GM12875 (cell line): ENCODE measurements at regions not wholly inside any gene's neighbourhood (a gene's known extent, or its start where the extent isn't known, plus 50 kb on each side); places are given as distances from the start of the nearest gene placed in this dataset.
A peak's percentile ranks its signal among the peaks of the same experiment; 100 is the strongest.

Experiments used
- H3K4me3 ChIP-seq: one replicate; pipeline ENCODE4 v1.5.1; 2011; ENCODE audit warnings: low read depth, low read length, control low read depth
- TF ChIP-seq, protein P1 (sequence below): IDR thresholded peaks from 2 replicates; pipeline ENCODE4 v1.5.1; 2011; ENCODE audit warnings: low read depth, mild to moderate bottlenecking, control low read depth, inconsistent platforms, low read length, moderate library complexity, borderline replicate concordance; ENCODE audit not compliant: insufficient read depth

DNA sequence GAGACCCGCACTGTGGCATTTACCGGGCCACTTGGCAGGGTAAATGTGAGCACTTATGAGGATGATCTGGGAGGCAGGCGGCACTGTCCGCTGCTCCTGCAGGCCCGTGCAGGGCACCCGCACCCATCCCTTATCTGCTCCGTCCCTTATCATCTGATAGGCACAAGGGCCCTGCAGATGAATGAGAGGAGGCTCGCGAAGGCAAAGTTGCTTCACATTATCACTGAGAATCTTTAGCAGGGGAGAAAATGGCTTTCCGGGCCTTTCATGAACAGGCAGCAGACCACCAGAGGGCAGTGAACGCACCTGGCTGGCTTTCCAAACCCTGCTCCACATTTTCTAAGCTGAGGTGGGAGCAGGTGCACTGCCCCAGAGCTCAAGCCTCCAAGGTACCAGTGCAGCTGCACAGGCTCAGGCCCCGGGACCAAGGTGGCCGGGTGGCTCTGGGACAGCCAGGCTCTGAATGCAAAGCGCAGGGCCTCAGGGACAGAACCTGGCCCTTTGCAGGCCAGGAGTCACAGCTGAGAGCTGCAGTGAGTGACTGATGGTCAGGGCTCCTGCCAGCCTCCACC lies 165.6 kb downstream of the SHANK2 start:
- TF ChIP-seq, protein P1, sequence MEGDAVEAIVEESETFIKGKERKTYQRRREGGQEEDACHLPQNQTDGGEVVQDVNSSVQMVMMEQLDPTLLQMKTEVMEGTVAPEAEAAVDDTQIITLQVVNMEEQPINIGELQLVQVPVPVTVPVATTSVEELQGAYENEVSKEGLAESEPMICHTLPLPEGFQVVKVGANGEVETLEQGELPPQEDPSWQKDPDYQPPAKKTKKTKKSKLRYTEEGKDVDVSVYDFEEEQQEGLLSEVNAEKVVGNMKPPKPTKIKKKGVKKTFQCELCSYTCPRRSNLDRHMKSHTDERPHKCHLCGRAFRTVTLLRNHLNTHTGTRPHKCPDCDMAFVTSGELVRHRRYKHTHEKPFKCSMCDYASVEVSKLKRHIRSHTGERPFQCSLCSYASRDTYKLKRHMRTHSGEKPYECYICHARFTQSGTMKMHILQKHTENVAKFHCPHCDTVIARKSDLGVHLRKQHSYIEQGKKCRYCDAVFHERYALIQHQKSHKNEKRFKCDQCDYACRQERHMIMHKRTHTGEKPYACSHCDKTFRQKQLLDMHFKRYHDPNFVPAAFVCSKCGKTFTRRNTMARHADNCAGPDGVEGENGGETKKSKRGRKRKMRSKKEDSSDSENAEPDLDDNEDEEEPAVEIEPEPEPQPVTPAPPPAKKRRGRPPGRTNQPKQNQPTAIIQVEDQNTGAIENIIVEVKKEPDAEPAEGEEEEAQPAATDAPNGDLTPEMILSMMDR = peak; percentile 38; the same call in 1 of the 2 replicates
- no peak overlapping the region for H3K4me3 ChIP-seq

DNA sequence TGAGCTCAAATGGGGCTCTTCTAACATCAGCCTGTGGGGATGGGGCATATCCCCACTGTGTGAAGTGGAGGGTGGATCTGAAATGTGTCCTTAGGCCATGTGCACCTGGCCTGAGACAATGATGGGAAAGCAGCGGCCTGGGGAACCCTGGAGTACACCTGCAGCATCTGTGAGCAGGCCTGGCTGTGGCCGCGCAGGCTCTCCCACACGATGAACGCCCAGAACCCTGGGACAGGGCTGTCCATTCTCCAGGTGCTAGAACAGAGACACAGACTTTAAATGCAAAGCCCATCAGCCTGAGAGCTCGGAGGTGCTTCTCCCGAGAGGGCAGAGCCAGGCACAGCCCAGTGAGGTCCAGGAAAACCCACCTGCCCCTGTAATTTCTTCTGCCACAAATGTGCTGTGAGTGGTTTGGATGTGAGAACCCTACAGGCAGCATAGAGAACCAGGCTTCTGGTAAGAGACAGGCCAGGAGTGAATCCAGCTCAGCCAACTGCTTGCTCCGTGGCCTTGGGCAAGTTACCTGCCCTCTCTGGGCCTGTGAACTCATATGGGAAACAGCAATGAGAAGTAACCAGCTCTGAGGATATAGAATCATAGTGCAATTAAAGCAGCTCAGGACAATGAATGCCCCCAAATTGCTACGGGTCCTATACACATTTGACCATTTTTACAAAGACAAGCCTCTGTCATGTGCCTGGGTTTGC lies 167.9 kb downstream of the SHANK2 start:
- no peak overlapping the region for H3K4me3 ChIP-seq
- TF ChIP-seq, protein P1 = no peak

DNA sequence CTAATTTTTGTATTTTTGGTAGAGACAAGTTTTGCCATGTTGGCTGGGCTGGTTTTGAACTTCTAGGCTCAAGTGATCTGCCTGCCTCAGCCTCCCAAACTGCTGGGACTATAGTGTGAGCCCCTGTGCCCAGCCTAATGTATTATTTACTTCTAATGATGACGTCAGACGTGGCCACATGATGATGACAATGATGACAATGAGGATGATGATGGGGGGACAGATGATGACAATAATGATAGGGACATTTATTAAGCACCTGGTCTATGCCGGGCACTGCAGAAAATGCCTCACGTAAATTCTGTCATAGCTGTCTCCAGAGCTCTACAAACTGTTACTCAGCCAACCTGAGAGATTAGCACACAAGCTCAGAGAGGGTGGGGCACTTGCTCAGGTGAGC lies 169.3 kb downstream of the SHANK2 start:
- TF ChIP-seq, protein P1 = no peak
- no peak overlapping the region for H3K4me3 ChIP-seq

GRCh38 chr11:71082454-71082853 lies 169.9 kb downstream of the SHANK2 start:
- TF ChIP-seq, protein P1 = no peak
- H3K4me3 ChIP-seq = no peak overlapping the region

DNA sequence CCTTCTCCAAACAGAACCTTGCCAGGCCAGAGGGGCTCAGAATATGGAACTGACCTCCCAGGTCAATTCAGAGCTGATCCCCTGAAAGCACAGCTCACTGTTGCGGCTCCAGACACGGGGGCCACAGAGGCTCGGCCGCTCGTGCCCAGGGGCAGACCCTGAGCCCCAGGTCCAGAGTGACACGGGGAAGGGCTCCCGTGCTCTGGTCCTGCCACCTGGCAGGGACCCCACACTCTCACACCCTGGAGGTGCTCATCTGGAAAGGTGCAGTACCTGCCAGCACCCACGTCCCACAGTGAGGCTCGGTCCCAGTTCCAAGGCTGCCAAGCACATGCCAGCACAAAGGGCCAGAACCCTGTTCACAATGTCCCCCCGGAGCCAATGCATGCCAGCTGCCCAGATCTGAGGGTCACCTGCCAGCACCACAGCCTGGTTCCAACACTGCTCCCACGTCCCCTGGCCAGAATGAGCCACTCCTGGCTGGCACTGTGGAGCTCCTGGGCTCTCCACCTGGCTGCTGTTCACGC lies 170.6 kb downstream of the SHANK2 start:
- no peak overlapping the region for H3K4me3 ChIP-seq
- TF ChIP-seq, protein P1 = no peak

- TF ChIP-seq, protein P1 = peak; percentile 76
- H3K4me3 ChIP-seq = no peak overlapping the region
Observed at GRCh38 chr11:71080239-71081097, 171.9 kb downstream of the SHANK2 start.
